Colonic mucosa (tissue), 4 donors: ENCODE measurements at regions not wholly inside any gene's neighbourhood (a gene's known extent, or its start where the extent isn't known, plus 50 kb on each side); places are given as distances from the start of the nearest gene placed in this dataset.

Source experiments
- DNase-seq: peaks from one replicate; pipeline ENCODE4 v3.0.0-alpha.2; 2020
- H3K27ac ChIP-seq: fragments of 200-600 bp; one replicate; pipeline ENCODE4 v1.8.0; 2021
- H3K27me3 ChIP-seq: fragments of 200-600 bp; one replicate; pipeline ENCODE4 v1.8.0; 2021
- H3K36me3 ChIP-seq: fragments of 200-600 bp; one replicate; pipeline ENCODE4 v1.8.0; 2021
- H3K4me1 ChIP-seq: fragments of 200-600 bp; one replicate; pipeline ENCODE4 v1.8.0; 2021; ENCODE audit warnings: mild to moderate bottlenecking
- H3K4me3 ChIP-seq: fragments of 200-600 bp; one replicate; pipeline ENCODE4 v1.8.0; 2021
- H3K9ac ChIP-seq, 2 donors: one replicate each; pipeline ENCODE4 v1.7.0; 2013; ENCODE audit warnings: control low read depth in 2 of 2, low read depth in 2 of 2, low read length in 2 of 2
- H3K9me3 ChIP-seq: fragments of 200-600 bp; one replicate; pipeline ENCODE4 v1.8.0; 2021
- intact Hi-C: fragments of 100-400 bp; cut with DNase I; formaldehyde crosslinking; loops from one replicate; pipeline ENCODE4 v1.14.1; 2022
- TF ChIP-seq, protein P1 (sequence below): fragments of 200-600 bp; IDR thresholded peaks from one replicate; pipeline ENCODE4 v1.8.0; 2022; ENCODE audit warnings: antibody characterized with exemption, mild to moderate bottlenecking
- donor health status: healthy.
- donor health status: DM: no; HTN: no; CAD: no.
- donor health status: DM: no; HTN: no; CAD: no.

DNA sequence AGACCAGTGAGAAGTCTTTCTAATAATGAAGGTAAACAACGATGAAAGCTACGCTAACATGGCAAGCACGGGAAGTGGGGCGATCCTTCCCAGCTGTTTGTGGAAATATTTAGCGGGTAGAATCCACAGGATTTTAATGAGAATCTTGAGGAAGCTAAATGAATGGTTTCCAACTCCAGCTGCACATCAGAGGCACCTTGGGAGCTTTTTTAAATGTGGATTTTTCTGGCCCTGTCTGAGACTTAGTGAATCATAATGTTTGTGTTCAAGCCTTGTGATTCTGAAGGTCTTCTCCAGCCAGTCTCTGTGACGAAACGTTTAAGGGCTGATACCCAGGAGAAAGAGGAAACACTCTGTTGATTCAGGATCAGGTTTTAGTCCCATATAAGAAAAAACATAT is 169.8 kb downstream of the CAPZA3 start:
- Histone ChIP-seq H3K4me1 (no peaks in the 10 kb centered on the region), H3K9me3 (no peaks in the 10 kb centered on the region), H3K27ac (no peak overlapping the region), H3K36me3 (no peaks in the 10 kb centered on the region), H3K9ac (no peak overlapping the region), H3K4me3 (no peak overlapping the region), H3K27me3 (no peaks in the 10 kb centered on the region)
- no peak for DNase-seq
- TF ChIP-seq, protein P1, sequence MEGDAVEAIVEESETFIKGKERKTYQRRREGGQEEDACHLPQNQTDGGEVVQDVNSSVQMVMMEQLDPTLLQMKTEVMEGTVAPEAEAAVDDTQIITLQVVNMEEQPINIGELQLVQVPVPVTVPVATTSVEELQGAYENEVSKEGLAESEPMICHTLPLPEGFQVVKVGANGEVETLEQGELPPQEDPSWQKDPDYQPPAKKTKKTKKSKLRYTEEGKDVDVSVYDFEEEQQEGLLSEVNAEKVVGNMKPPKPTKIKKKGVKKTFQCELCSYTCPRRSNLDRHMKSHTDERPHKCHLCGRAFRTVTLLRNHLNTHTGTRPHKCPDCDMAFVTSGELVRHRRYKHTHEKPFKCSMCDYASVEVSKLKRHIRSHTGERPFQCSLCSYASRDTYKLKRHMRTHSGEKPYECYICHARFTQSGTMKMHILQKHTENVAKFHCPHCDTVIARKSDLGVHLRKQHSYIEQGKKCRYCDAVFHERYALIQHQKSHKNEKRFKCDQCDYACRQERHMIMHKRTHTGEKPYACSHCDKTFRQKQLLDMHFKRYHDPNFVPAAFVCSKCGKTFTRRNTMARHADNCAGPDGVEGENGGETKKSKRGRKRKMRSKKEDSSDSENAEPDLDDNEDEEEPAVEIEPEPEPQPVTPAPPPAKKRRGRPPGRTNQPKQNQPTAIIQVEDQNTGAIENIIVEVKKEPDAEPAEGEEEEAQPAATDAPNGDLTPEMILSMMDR, result no peak
- intact Hi-C loops, result no loop called here

DNA sequence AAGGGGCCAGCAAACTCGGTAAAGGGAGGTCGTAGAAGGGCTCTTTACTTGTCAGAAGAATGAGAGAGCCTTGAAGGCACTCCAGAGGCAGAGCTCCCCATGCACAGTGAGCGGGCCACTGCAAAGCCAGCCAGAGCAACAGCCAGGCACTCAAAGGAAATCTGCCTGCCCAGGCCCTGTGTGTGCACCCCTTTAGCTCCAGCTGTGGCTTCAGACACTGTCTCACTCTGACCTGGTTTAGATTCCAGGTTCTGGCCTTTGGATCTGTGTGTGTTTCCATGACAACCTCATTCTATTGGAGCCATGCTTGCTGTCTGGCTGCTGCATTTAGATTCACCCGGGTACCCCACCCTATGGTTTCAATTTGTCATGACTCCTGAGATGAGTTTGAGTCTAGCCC is 170.3 kb downstream of the CAPZA3 start:
- Histone ChIP-seq H3K4me1 (no peaks in the 10 kb centered on the region), H3K27me3 (no peaks in the 10 kb centered on the region), H3K9ac (no peak overlapping the region), H3K9me3 (no peaks in the 10 kb centered on the region), H3K27ac (no peak overlapping the region), H3K36me3 (no peaks in the 10 kb centered on the region), H3K4me3 (no peak overlapping the region)
- intact Hi-C loops, result no loop called here
- TF ChIP-seq, protein P1, result no peak
- no peak for DNase-seq

DNA sequence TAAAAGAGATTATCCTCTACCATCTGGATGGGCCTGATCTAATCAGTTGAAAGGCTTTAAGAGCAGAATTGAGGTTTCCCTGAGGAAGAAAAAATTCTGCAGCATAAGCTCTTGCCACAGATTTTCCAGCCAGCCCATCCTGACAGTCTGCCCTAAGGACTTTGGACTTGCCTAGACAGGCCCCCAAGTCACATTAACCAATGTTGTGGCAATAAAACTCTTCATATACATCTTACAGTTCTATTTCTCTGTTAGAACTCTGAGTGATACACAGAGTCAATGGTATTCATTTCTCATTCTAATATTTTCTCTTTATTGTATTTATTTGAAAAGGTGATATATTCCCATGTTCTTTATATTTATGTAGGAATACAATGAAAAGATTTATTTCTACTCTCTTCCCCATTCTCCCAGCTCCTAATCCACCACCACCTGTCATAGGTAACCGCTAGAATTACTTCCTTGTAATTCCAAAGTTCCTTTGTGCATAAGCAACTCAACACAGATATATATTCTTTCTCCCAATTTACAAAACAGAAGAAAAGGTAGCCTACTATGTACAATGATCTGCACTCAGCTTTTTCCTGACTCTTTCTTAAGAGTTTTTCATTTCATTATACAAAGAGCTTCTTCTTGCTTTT is 182.1 kb downstream of the CAPZA3 start:
- Histone ChIP-seq H3K9me3 (no peaks in the 10 kb centered on the region), H3K27ac (peak overlapping the region; percentile 27), H3K4me1 (no peaks in the 10 kb centered on the region), H3K27me3 (no peaks in the 10 kb centered on the region), H3K9ac (no peak overlapping the region), H3K36me3 (no peaks in the 10 kb centered on the region), H3K4me3 (no peak overlapping the region)
- TF ChIP-seq, protein P1, result no peak
- DNase-seq, result peak; percentile 69
- intact Hi-C loops, result no loop called here

DNA sequence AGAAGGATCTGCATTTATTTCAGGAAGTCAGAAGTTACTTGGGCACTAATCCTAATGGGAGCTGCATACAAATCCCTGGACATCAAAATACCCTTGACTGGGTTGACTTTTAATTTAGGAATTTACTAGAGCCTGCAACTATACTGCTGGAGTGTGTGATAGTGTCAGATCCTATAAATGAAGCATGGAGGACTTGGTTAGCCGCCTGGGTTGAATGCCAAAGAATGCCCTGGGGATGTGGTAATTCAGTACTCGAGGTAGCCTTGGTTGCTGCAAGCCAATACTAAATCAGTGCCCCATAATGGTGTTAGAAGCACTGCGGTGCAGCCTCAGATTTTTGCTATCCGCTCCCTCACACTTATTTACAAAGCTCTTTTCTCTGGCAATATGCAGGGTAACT is 184.9 kb downstream of the CAPZA3 start:
- Histone ChIP-seq H3K36me3 (no peaks in the 10 kb centered on the region), H3K27me3 (no peaks in the 10 kb centered on the region), H3K4me3 (no peak overlapping the region), H3K27ac (no peak overlapping the region), H3K4me1 (no peaks in the 10 kb centered on the region), H3K9me3 (no peaks in the 10 kb centered on the region), H3K9ac (no peak overlapping the region)
- DNase-seq, result no peak
- TF ChIP-seq, protein P1, result no peak
- intact Hi-C loops, result no loop called here

- Histone ChIP-seq H3K4me1 (no peaks in the 10 kb centered on the region), H3K36me3 (no peaks in the 10 kb centered on the region), H3K4me3 (no peak overlapping the region), H3K9ac (no peak overlapping the region), H3K9me3 (no peaks in the 10 kb centered on the region), H3K27me3 (no peaks in the 10 kb centered on the region), H3K27ac (no peak overlapping the region)
- DNase-seq, result no peak
- TF ChIP-seq, protein P1, result no peak
- intact Hi-C loops, result no loop called here
These were observed 185.8 kb downstream of the CAPZA3 start for GRCh38 chr12:18923721-18924120.
